Gastroesophageal sphincter (tissue), 3 donors: ENCODE measurements at regions not wholly inside any gene's neighbourhood (a gene's known extent, or its start where the extent isn't known, plus 50 kb on each side); places are given as distances from the start of the nearest gene placed in this dataset.

Experiments
- CTCF ChIP-seq, 4 experiments: fragments of 200-600 bp in 2 of 4; fragments of 450-650 bp in 2 of 4; sonication (generic) in 1 of 4; IDR thresholded peaks; one replicate each; pipeline ENCODE4 v1.5.1; 2017 to 2019; ENCODE audit warnings: antibody characterized with exemption in 4 of 4, mild to moderate bottlenecking in 2 of 4, moderate library complexity in 2 of 4
- EP300 ChIP-seq: sonication (generic); formaldehyde crosslinking; IDR thresholded peaks from one replicate; pipeline ENCODE4 v1.6.1; 2017; ENCODE audit warnings: antibody characterized with exemption, mild to moderate bottlenecking
- POLR2A ChIP-seq, 2 donors: fragments of 450-650 bp; IDR thresholded peaks; one replicate each; pipeline ENCODE4 v1.6.1; 2017; ENCODE audit warnings: antibody characterized with exemption in 2 of 2, mild to moderate bottlenecking in 2 of 2, moderate library complexity in 1 of 2
- POLR2AphosphoS5 ChIP-seq: sonication (generic); formaldehyde crosslinking; IDR thresholded peaks from one replicate; pipeline ENCODE4 v1.6.1; 2017; ENCODE audit warnings: antibody characterized with exemption

- TF ChIP-seq CTCF (IDR thresholded peaks at IDR 0.05): no peak
- no peak for TF ChIP-seq POLR2A (IDR thresholded peaks at IDR 0.05)
- no peak for TF ChIP-seq POLR2AphosphoS5
- no peak for TF ChIP-seq EP300
Measured at GRCh38 chr12:74770552-74770951, 232.9 kb downstream of the ATXN7L3B start.
